SK-N-SH treated with all-trans-retinoic acid at 6 μM for 48 hours (cell line): ENCODE measurements at regions not wholly inside any gene's neighbourhood (a gene's known extent, or its start where the extent isn't known, plus 50 kb on each side); places are given as distances from the start of the nearest gene placed in this dataset.

Source experiments
- ATAC-seq: fragments of 200-7000 bp; cut with Tn5 transposase; 3 replicates; pipeline ENCODE4 v1.9.1; 2020; ENCODE audit warnings: mild to moderate bottlenecking, moderate library complexity
- ARNTL ChIP-seq: fragments of 450-650 bp; formaldehyde crosslinking; IDR thresholded peaks from 2 replicates; pipeline ENCODE4 v1.5.0; 2020; ENCODE audit warnings: low read depth, mild to moderate bottlenecking, moderate library complexity, borderline replicate concordance
- BACH2 ChIP-seq: fragments of 250-450 bp; sonication (Bioruptor Pico); IDR thresholded peaks from 2 replicates; pipeline ENCODE4 v1.9.0; 2021; ENCODE audit warnings: mild to moderate bottlenecking, borderline replicate concordance
- CSDC2 ChIP-seq: fragments of 250-450 bp; sonication (Bioruptor Pico); IDR thresholded peaks from 2 replicates; pipeline ENCODE4 v1.5.0; 2020; ENCODE audit warnings: mild to moderate bottlenecking, moderate library complexity
- ESRRG ChIP-seq: fragments of 250-450 bp; sonication (Bioruptor Pico); IDR thresholded peaks from 2 replicates; pipeline ENCODE4 v1.6.1; 2021; ENCODE audit warnings: mild to moderate bottlenecking
- GLIS3 ChIP-seq: fragments of 250-450 bp; sonication (Bioruptor Pico); IDR thresholded peaks from 2 replicates; pipeline ENCODE4 v1.5.0; 2020; ENCODE audit warnings: mild to moderate bottlenecking, moderate library complexity
- ISL1 ChIP-seq: fragments of 250-450 bp; sonication (Bioruptor Pico); IDR thresholded peaks from 2 replicates; pipeline ENCODE4 v2.1.2; 2022; ENCODE audit warnings: mild to moderate bottlenecking, moderate library complexity
- PPARA ChIP-seq: fragments of 250-450 bp; sonication (Bioruptor Pico); IDR thresholded peaks from 2 replicates; pipeline ENCODE4 v1.5.0; 2020; ENCODE audit warnings: mild to moderate bottlenecking, borderline replicate concordance
- RARB ChIP-seq: fragments of 250-450 bp; sonication (Bioruptor Pico); IDR thresholded peaks from 2 replicates; pipeline ENCODE4 v1.8.0; 2021; ENCODE audit warnings: mild to moderate bottlenecking, moderate library complexity
- SNAI2 ChIP-seq: fragments of 250-450 bp; sonication (Bioruptor Pico); IDR thresholded peaks from 2 replicates; pipeline ENCODE4 v1.5.0; 2020; ENCODE audit warnings: mild to moderate bottlenecking, moderate library complexity
- TCF4 ChIP-seq: fragments of 250-450 bp; sonication (Bioruptor Pico); IDR thresholded peaks from 2 replicates; pipeline ENCODE4 v1.8.0; 2021; ENCODE audit warnings: mild to moderate bottlenecking, moderate library complexity, borderline replicate concordance
- ZC3H10 ChIP-seq: fragments of 250-450 bp; sonication (Bioruptor Pico); IDR thresholded peaks from 2 replicates; pipeline ENCODE4 v1.5.1; 2021; ENCODE audit warnings: mild to moderate bottlenecking, moderate library complexity
- ZFP3 ChIP-seq: fragments of 250-450 bp; sonication (Bioruptor Pico); IDR thresholded peaks from 2 replicates; pipeline ENCODE4 v1.5.0; 2020; ENCODE audit warnings: mild to moderate bottlenecking, moderate library complexity
- ZFP30 ChIP-seq: fragments of 450-650 bp; formaldehyde crosslinking; IDR thresholded peaks from 2 replicates; pipeline ENCODE4 v1.5.0; 2022; ENCODE audit warnings: mild to moderate bottlenecking, moderate library complexity
- ZNF565 ChIP-seq: fragments of 450-650 bp; formaldehyde crosslinking; conservative IDR thresholded peaks from 2 replicates; pipeline ENCODE4 v1.5.0; 2020; ENCODE audit warnings: low read depth, mild to moderate bottlenecking, moderate library complexity
- ZNF70 ChIP-seq: fragments of 450-650 bp; formaldehyde crosslinking; IDR thresholded peaks from 2 replicates; pipeline ENCODE4 v1.5.0; 2020; ENCODE audit warnings: mild to moderate bottlenecking, moderate library complexity
- TF ChIP-seq, protein P1 (sequence below): fragments of 250-450 bp; sonication (Bioruptor Pico); IDR thresholded peaks from 2 replicates; pipeline ENCODE4 v1.5.0; 2020; ENCODE audit warnings: mild to moderate bottlenecking, moderate library complexity
- TF ChIP-seq, protein P2 (sequence below): fragments of 250-450 bp; sonication (Bioruptor Pico); IDR thresholded peaks from 2 replicates; pipeline ENCODE4 v1.5.1; 2021; ENCODE audit warnings: mild to moderate bottlenecking, moderate library complexity
- TF ChIP-seq, protein P3 (sequence below): fragments of 250-450 bp; sonication (Bioruptor Pico); IDR thresholded peaks from 2 replicates; pipeline ENCODE4 v1.5.1; 2020; ENCODE audit warnings: low read depth, mild to moderate bottlenecking, moderate library complexity
- TF ChIP-seq, protein P4 (sequence below): fragments of 250-450 bp; sonication (Bioruptor Pico); IDR thresholded peaks from 2 replicates; pipeline ENCODE4 v1.8.0; 2021; ENCODE audit warnings: low read depth, mild to moderate bottlenecking, moderate library complexity, borderline replicate concordance
- TF ChIP-seq, protein P5 (sequence below): fragments of 250-450 bp; sonication (Bioruptor Pico); IDR thresholded peaks from 2 replicates; pipeline ENCODE4 v1.8.0; 2020; ENCODE audit warnings: mild to moderate bottlenecking, moderate library complexity, borderline replicate concordance

DNA sequence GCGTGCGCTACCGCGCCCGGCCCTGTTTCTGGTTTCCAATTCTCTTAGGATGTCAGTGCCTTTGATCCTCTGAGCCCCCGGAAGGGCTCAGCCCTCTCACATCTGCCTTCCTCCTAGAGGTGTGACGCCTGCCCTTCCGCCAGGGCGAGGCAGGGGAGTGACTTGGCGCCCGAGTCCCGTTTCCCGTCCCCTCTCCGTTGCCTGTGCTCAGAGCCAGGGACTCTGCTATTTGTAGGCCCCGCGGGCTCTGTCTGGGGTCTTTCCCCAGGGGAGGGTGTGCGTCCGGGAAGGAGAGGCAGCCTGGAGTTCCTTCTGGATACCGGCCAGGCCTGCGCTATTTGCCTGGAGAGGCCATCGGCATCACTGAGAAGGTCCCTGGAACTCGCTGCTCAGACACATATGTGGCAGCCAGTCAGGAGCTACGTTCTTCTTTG lies 103.7 kb upstream of the TAF1B start (continued):
- TF ChIP-seq, protein P1, sequence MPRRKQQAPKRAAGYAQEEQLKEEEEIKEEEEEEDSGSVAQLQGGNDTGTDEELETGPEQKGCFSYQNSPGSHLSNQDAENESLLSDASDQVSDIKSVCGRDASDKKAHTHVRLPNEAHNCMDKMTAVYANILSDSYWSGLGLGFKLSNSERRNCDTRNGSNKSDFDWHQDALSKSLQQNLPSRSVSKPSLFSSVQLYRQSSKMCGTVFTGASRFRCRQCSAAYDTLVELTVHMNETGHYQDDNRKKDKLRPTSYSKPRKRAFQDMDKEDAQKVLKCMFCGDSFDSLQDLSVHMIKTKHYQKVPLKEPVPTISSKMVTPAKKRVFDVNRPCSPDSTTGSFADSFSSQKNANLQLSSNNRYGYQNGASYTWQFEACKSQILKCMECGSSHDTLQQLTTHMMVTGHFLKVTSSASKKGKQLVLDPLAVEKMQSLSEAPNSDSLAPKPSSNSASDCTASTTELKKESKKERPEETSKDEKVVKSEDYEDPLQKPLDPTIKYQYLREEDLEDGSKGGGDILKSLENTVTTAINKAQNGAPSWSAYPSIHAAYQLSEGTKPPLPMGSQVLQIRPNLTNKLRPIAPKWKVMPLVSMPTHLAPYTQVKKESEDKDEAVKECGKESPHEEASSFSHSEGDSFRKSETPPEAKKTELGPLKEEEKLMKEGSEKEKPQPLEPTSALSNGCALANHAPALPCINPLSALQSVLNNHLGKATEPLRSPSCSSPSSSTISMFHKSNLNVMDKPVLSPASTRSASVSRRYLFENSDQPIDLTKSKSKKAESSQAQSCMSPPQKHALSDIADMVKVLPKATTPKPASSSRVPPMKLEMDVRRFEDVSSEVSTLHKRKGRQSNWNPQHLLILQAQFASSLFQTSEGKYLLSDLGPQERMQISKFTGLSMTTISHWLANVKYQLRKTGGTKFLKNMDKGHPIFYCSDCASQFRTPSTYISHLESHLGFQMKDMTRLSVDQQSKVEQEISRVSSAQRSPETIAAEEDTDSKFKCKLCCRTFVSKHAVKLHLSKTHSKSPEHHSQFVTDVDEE (CRISPR knock-in tag) = no peak
- no peak for TF ChIP-seq RARB (CRISPR knock-in tag)

DNA sequence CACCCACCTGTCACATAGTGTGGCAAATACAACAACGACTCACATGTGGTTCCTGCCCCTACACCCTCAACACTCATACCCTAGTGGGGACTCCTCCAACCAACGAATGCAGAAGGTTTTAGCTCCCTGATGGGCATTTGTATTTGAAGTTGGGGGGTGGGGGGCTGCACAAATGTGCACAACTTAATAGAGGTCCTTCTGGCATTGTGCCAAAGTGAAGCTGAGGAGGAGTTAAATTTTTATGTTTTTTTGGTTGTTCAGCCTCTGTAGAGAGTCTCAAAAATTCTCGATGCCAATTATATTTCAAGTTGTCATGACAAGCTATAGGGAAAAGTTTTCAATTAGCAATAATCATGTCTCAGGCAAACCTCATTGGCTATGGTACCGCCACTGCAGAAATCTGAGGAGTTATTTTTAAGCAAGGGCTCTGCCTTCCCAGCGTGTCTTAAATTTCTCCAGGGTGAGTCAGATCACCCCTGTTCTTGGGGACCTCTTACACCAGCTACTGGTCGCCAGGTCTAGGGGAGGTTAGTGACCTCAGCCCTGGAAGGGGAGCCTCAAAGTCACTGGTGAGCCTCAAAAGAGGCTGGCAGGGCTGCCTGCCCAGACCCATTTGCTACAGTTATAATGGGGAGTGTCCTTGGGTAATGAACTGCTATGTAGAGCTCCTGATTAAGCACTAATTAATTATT lies 102.7 kb upstream of the TAF1B start:
- TF ChIP-seq GLIS3 (CRISPR knock-in tag) (no peak), CSDC2 (CRISPR knock-in tag) (no peak), ZFP3 (CRISPR knock-in tag) (no peak), PPARA (no peak), BACH2 (no peak), ZNF70 (CRISPR knock-in tag) (no peak), ZFP30 (no peak), ISL1 (CRISPR knock-in tag) (no peak), TCF4 (CRISPR knock-in tag) (no peak), RARB (CRISPR knock-in tag) (no peak), ZC3H10 (CRISPR knock-in tag) (no peak), SNAI2 (CRISPR knock-in tag) (no peak), ZNF565 (CRISPR knock-in tag) (no peak), ESRRG (CRISPR knock-in tag) (no peak), ARNTL (CRISPR knock-in tag) (no peak)
- TF ChIP-seq, protein P1 (CRISPR knock-in tag) = no peak
- TF ChIP-seq, protein P2, sequence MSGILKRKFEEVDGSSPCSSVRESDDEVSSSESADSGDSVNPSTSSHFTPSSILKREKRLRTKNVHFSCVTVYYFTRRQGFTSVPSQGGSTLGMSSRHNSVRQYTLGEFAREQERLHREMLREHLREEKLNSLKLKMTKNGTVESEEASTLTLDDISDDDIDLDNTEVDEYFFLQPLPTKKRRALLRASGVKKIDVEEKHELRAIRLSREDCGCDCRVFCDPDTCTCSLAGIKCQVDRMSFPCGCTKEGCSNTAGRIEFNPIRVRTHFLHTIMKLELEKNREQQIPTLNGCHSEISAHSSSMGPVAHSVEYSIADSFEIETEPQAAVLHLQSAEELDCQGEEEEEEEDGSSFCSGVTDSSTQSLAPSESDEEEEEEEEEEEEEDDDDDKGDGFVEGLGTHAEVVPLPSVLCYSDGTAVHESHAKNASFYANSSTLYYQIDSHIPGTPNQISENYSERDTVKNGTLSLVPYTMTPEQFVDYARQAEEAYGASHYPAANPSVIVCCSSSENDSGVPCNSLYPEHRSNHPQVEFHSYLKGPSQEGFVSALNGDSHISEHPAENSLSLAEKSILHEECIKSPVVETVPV (CRISPR knock-in tag) = no peak
- TF ChIP-seq, protein P3, sequence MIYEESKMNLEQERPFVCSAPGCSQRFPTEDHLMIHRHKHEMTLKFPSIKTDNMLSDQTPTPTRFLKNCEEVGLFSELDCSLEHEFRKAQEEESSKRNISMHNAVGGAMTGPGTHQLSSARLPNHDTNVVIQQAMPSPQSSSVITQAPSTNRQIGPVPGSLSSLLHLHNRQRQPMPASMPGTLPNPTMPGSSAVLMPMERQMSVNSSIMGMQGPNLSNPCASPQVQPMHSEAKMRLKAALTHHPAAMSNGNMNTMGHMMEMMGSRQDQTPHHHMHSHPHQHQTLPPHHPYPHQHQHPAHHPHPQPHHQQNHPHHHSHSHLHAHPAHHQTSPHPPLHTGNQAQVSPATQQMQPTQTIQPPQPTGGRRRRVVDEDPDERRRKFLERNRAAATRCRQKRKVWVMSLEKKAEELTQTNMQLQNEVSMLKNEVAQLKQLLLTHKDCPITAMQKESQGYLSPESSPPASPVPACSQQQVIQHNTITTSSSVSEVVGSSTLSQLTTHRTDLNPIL (CRISPR knock-in tag) = no peak
- TF ChIP-seq, protein P4, sequence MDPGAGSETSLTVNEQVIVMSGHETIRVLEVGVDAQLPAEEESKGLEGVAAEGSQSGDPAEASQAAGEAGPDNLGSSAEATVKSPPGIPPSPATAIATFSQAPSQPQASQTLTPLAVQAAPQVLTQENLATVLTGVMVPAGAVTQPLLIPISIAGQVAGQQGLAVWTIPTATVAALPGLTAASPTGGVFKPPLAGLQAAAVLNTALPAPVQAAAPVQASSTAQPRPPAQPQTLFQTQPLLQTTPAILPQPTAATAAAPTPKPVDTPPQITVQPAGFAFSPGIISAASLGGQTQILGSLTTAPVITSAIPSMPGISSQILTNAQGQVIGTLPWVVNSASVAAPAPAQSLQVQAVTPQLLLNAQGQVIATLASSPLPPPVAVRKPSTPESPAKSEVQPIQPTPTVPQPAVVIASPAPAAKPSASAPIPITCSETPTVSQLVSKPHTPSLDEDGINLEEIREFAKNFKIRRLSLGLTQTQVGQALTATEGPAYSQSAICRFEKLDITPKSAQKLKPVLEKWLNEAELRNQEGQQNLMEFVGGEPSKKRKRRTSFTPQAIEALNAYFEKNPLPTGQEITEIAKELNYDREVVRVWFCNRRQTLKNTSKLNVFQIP (CRISPR knock-in tag) = no peak
- TF ChIP-seq, protein P5, sequence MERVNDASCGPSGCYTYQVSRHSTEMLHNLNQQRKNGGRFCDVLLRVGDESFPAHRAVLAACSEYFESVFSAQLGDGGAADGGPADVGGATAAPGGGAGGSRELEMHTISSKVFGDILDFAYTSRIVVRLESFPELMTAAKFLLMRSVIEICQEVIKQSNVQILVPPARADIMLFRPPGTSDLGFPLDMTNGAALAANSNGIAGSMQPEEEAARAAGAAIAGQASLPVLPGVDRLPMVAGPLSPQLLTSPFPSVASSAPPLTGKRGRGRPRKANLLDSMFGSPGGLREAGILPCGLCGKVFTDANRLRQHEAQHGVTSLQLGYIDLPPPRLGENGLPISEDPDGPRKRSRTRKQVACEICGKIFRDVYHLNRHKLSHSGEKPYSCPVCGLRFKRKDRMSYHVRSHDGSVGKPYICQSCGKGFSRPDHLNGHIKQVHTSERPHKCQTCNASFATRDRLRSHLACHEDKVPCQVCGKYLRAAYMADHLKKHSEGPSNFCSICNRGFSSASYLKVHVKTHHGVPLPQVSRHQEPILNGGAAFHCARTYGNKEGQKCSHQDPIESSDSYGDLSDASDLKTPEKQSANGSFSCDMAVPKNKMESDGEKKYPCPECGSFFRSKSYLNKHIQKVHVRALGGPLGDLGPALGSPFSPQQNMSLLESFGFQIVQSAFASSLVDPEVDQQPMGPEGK (CRISPR knock-in tag) = no peak
- ATAC-seq = no peak
